ENCODE measurements at regions not wholly inside any gene's neighbourhood (a gene's known extent, or its start where the extent isn't known, plus 50 kb on each side); places are given as distances from the start of the nearest gene placed in this dataset.

GRCh38 chr2:185127412-185127811, 529.1 kb downstream of the ZNF804A start:
- TF ChIP-seq BHLHE40 (IDR thresholded peaks at IDR 0.05; ENCODE audit: low read depth, low read length) (no peak), POLR2A (IDR thresholded peaks at IDR 0.05; ENCODE audit: low read depth, low read length) (no peak)

Measured in IMR-90 (cell line).